Suprapubic skin (tissue), 4 donors: ENCODE measurements at regions not wholly inside any gene's neighbourhood (a gene's known extent, or its start where the extent isn't known, plus 50 kb on each side); places are given as distances from the start of the nearest gene placed in this dataset.

Experiments used
- DNase-seq, 2 donors: peaks; one replicate each; pipeline ENCODE4 v3.0.0-alpha.2; 2019; ENCODE audit warnings: low spot score in 2 of 2
- H3K27ac ChIP-seq: fragments of 200-600 bp; sonication (generic); one replicate; pipeline ENCODE4 v1.5.1; 2019
- H3K27me3 ChIP-seq: fragments of 200-600 bp; sonication (generic); one replicate; pipeline ENCODE4 v1.5.1; 2019
- H3K36me3 ChIP-seq: fragments of 200-600 bp; sonication (generic); one replicate; pipeline ENCODE4 v1.5.1; 2019
- H3K4me1 ChIP-seq: fragments of 200-600 bp; sonication (generic); one replicate; pipeline ENCODE4 v1.5.1; 2019
- H3K4me3 ChIP-seq: fragments of 200-600 bp; sonication (generic); one replicate; pipeline ENCODE4 v1.5.1; 2019; ENCODE audit warnings: mild to moderate bottlenecking
- H3K9me3 ChIP-seq: fragments of 200-600 bp; sonication (generic); one replicate; pipeline ENCODE4 v1.5.1; 2019
- EP300 ChIP-seq: sonication (generic); formaldehyde crosslinking; IDR thresholded peaks from one replicate; pipeline ENCODE4 v1.6.1; 2017; ENCODE audit warnings: antibody characterized with exemption
- POLR2A ChIP-seq, 2 donors: fragments of 450-650 bp; IDR thresholded peaks; one replicate each; pipeline ENCODE4 v1.6.1; 2017; ENCODE audit warnings: antibody characterized with exemption in 2 of 2, mild to moderate bottlenecking in 2 of 2, moderate library complexity in 2 of 2
- POLR2AphosphoS5 ChIP-seq, 3 donors: sonication (generic); formaldehyde crosslinking; IDR thresholded peaks; one replicate each; pipeline ENCODE4 v1.6.1; 2017; ENCODE audit warnings: antibody characterized with exemption in 3 of 3
- WGBS: methylation state at CpG from one replicate; pipeline ENCODE4 v1.1.5; 2018; 5-methylcytosine and 5-hydroxymethylcytosine counted together
- TF ChIP-seq, protein P1 (sequence below), 2 donors: fragments of 200-600 bp in 1 of 2; fragments of 450-650 bp in 1 of 2; sonication (generic) in 1 of 2; IDR thresholded peaks; one replicate each; pipeline ENCODE4 v1.5.1; 2016 to 2019; ENCODE audit warnings: antibody characterized with exemption in 2 of 2, mild to moderate bottlenecking in 1 of 2, moderate library complexity in 1 of 2

- no peak overlapping the region for H3K4me3 ChIP-seq
- no peaks in the 10 kb centered on the region for H3K27me3 ChIP-seq
- WGBS, result 86% methylated on average over 3 of the region's 3 CpGs
- TF ChIP-seq POLR2AphosphoS5 (IDR thresholded peaks at IDR 0.05), result no peak
- no peaks in the 10 kb centered on the region for H3K4me1 ChIP-seq
- H3K9me3 ChIP-seq, result no peaks in the 10 kb centered on the region
- no peak overlapping the region for H3K27ac ChIP-seq
- no peaks in the 10 kb centered on the region for H3K36me3 ChIP-seq
- DNase-seq, result no peak
Measured at GRCh38 chr15:91542226-91542625, 311.3 kb upstream of the SLCO3A1 start.

DNA sequence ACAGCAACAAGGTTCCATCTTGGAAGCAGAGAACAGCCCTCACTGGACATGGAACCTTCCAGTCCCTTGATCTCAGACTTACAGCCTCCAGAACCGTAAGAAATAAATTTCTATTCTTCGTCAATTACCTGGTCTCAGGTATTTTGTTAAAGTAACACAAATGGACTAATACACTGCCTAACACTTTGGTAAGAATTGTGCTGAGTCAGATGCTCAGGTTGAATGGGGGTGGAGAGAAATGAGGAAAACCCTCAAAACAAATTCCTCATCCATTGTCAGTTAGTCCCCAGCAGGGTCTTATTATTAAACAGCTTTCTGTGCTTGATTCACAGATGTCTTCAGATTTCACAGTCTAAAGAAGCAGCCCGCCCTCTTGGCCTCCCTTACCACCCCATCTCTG, 306.2 kb upstream of the SLCO3A1 start:
- Histone ChIP-seq H3K4me3 (no peak overlapping the region), H3K27ac (no peak overlapping the region), H3K4me1 (no peaks in the 10 kb centered on the region), H3K9me3 (no peaks in the 10 kb centered on the region), H3K27me3 (no peaks in the 10 kb centered on the region), H3K36me3 (no peaks in the 10 kb centered on the region)
- no peak for DNase-seq
- WGBS, result 93% methylated on average over 3 of the region's 3 CpGs
- no peak for TF ChIP-seq POLR2AphosphoS5 (IDR thresholded peaks at IDR 0.05)
- TF ChIP-seq EP300, result no peak
- no peak for TF ChIP-seq POLR2A (IDR thresholded peaks at IDR 0.05)
- TF ChIP-seq, protein P1, sequence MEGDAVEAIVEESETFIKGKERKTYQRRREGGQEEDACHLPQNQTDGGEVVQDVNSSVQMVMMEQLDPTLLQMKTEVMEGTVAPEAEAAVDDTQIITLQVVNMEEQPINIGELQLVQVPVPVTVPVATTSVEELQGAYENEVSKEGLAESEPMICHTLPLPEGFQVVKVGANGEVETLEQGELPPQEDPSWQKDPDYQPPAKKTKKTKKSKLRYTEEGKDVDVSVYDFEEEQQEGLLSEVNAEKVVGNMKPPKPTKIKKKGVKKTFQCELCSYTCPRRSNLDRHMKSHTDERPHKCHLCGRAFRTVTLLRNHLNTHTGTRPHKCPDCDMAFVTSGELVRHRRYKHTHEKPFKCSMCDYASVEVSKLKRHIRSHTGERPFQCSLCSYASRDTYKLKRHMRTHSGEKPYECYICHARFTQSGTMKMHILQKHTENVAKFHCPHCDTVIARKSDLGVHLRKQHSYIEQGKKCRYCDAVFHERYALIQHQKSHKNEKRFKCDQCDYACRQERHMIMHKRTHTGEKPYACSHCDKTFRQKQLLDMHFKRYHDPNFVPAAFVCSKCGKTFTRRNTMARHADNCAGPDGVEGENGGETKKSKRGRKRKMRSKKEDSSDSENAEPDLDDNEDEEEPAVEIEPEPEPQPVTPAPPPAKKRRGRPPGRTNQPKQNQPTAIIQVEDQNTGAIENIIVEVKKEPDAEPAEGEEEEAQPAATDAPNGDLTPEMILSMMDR (IDR thresholded peaks at IDR 0.05), result no peak

DNA sequence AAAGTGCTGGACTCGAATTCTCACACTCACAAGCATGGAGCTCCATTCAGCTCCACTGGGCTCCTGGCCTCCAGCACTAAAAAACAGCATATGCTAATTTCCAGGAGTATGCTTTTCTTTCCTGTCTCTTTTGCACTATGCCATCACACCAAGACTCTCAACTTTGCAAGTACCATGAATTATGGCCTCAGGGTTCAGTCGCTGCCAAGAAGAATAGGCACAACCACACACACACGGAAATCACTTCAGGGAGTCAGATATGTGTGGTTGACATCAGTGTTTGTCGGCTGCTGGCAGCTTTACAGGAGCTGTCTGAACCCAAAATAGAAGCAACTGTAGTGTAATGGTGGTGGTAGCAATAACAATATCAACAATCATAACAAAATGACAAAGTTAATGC, 305.0 kb upstream of the SLCO3A1 start:
- Histone ChIP-seq H3K36me3 (no peaks in the 10 kb centered on the region), H3K27me3 (no peaks in the 10 kb centered on the region), H3K9me3 (no peaks in the 10 kb centered on the region), H3K4me3 (no peak overlapping the region), H3K4me1 (no peaks in the 10 kb centered on the region), H3K27ac (no peak overlapping the region)
- DNase-seq, result no peak
- 59% methylated on average over 4 of the region's 4 CpGs for WGBS
- TF ChIP-seq, protein P1 (IDR thresholded peaks at IDR 0.05), result no peak
- TF ChIP-seq EP300, result no peak
- no peak for TF ChIP-seq POLR2A (IDR thresholded peaks at IDR 0.05)
- TF ChIP-seq POLR2AphosphoS5 (IDR thresholded peaks at IDR 0.05), result no peak

DNA sequence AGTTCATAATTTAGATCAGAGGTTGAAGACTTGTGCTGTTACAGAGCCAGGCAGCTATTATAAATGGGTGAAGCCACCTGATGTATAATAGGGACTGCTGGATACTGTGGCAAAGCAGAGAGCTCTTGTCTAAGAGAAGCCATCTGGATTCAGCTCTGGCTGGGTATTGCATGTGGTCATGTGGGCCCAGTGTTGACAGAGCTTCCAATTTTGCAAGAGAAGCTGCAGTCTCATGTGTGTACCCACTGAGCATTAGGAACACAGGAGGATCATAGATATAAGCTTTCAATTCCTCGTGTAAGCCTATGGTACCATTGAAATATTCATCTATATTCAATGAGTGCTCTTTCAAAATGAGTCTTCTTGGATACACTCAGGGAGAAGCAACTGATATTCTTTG, 303.9 kb upstream of the SLCO3A1 start:
- DNase-seq, result no peak
- 71% methylated on average over 1 of the region's 1 CpG for WGBS
- TF ChIP-seq EP300 (no peak), POLR2A (IDR thresholded peaks at IDR 0.05) (no peak), POLR2AphosphoS5 (IDR thresholded peaks at IDR 0.05) (no peak)
- TF ChIP-seq, protein P1 (IDR thresholded peaks at IDR 0.05), result no peak
- no peaks in the 10 kb centered on the region for H3K27me3 ChIP-seq
- no peak overlapping the region for H3K4me3 ChIP-seq
- H3K27ac ChIP-seq, result no peak overlapping the region
- no peaks in the 10 kb centered on the region for H3K4me1 ChIP-seq
- H3K9me3 ChIP-seq, result no peaks in the 10 kb centered on the region
- H3K36me3 ChIP-seq, result no peaks in the 10 kb centered on the region

DNA sequence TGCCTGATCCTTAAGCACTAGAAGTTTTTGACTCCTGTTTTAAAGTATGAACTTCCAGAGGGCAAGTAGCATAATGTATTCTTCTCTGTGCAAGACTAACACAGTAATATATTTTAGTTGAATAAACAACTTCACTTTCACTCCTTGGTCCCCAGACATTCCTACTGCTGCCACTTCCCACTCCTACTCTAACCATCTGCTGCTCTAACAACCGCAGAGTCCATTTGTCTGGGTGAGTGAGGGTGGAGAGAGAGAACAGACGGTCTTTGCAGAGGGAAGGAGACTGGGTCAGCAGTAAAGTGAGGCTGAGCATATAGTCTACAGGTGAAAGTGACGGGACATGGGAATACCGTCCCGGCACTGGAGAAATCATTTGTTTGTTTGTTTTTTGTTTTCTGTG, 301.0 kb upstream of the SLCO3A1 start:
- Histone ChIP-seq H3K36me3 (no peaks in the 10 kb centered on the region), H3K27me3 (no peaks in the 10 kb centered on the region), H3K9me3 (no peaks in the 10 kb centered on the region), H3K27ac (no peak overlapping the region), H3K4me1 (no peaks in the 10 kb centered on the region), H3K4me3 (no peak overlapping the region)
- 87% methylated on average over 5 of the region's 5 CpGs for WGBS
- TF ChIP-seq, protein P1 (IDR thresholded peaks at IDR 0.05), result no peak
- TF ChIP-seq POLR2AphosphoS5 (IDR thresholded peaks at IDR 0.05), result no peak
- no peak for TF ChIP-seq POLR2A (IDR thresholded peaks at IDR 0.05)
- TF ChIP-seq EP300, result no peak
- DNase-seq, result no peak

GRCh38 chr15:91553196-91553854, 300.2 kb upstream of the SLCO3A1 start:
- WGBS, result 85% methylated on average over 6 of the region's 6 CpGs
- no peak for TF ChIP-seq POLR2AphosphoS5 (IDR thresholded peaks at IDR 0.05)
- no peak for TF ChIP-seq POLR2A (IDR thresholded peaks at IDR 0.05)
- TF ChIP-seq EP300, result no peak
- TF ChIP-seq, protein P1 (IDR thresholded peaks at IDR 0.05), result no peak
- Histone ChIP-seq H3K4me1 (no peaks in the 10 kb centered on the region), H3K27me3 (no peaks in the 10 kb centered on the region), H3K9me3 (no peaks in the 10 kb centered on the region), H3K36me3 (no peaks in the 10 kb centered on the region), H3K27ac (no peak overlapping the region), H3K4me3 (no peak overlapping the region)
- no peak for DNase-seq
